HCT116 (cell line): ENCODE measurements at regions not wholly inside any gene's neighbourhood (a gene's known extent, or its start where the extent isn't known, plus 50 kb on each side); places are given as distances from the start of the nearest gene placed in this dataset.

Source experiments
- ATAC-seq: fragments of 200-7000 bp; cut with Tn5 transposase; 2 replicates; pipeline ENCODE4 v1.9.1; 2020; ENCODE audit warnings: mild to moderate bottlenecking, moderate library complexity
- BruUV-seq: library from RNA; stranded (reverse); fragments of 400-500 nt; replicated peaks from 2 replicates; lab custom pipeline; 2021; lab: Mats Ljungman, UMichigan
- CTCF ChIA-PET: fragments of 300-600 bp; sonication (Branson Sonifier 250); formaldehyde crosslinking; loops from one replicate; lab custom pipeline; 2021; ENCODE audit warnings: antibody characterized with exemption; lab: Charles Lee
- POLR2A ChIA-PET: fragments of 300-600, 350-600 bp; sonication (Branson Sonifier 250); formaldehyde crosslinking; loops from one replicate; lab custom pipeline; 2021; ENCODE audit warnings: antibody characterized with exemption; lab: Charles Lee
- RAD21 ChIA-PET, 2 experiments: fragments of 300-600 bp; sonication (Branson Sonifier 250); formaldehyde crosslinking; loops; one replicate each; lab custom pipeline; 2023; ENCODE audit warnings: low total read pairs in 2 of 2; ENCODE audit not compliant: uncharacterized antibody in 2 of 2, unreplicated experiment in 2 of 2, low non-redundant PET in 1 of 2; lab: Charles Lee
- DNase-seq: peaks from one replicate; pipeline ENCODE4 v3.0.0-alpha.2; 2010; ENCODE audit warnings: low read depth, low spot score
- H2AFZ ChIP-seq: fragments of 200-600 bp; shearing (Covaris generic), sonication (generic); 2 replicates; pipeline ENCODE4 v1.6.1; 2017; ENCODE audit warnings: low read depth, mixed run types, mixed read lengths, antibody characterized with exemption, low read length; ENCODE audit not compliant: poor library complexity, severe bottlenecking
- H3K27ac ChIP-seq: 2 replicates; pipeline ENCODE4 v1.5.1; 2012; ENCODE audit warnings: low read depth, low read length
- H3K27me3 ChIP-seq: fragments of 200-600 bp; sonication (generic); 2 replicates; pipeline ENCODE4 v1.6.1; 2016; ENCODE audit warnings: mixed run types, low read length, mixed read lengths; ENCODE audit not compliant: insufficient read depth
- H3K36me3 ChIP-seq, 2 experiments: fragments of 200-500 bp in 1 of 2; fragments of 200-600 bp in 1 of 2; sonication (Bioruptor generic) in 1 of 2; sonication (generic) in 1 of 2; 2 replicates each; pipeline versions ENCODE4 v1.5.1 to v1.6.1; 2014 to 2016; ENCODE audit warnings: low read length in 2 of 2, inconsistent platforms in 1 of 2, mixed read lengths in 1 of 2, mixed run types in 1 of 2; ENCODE audit not compliant: insufficient read depth in 2 of 2, control insufficient read depth in 1 of 2
- H3K4me1 ChIP-seq, 2 experiments: fragments of 200-600 bp in 1 of 2; sonication (generic) in 1 of 2; 2 replicates each; pipeline versions ENCODE4 v1.5.1 to v1.6.1; 2012 to 2017; ENCODE audit warnings: low read length in 2 of 2, inconsistent platforms in 1 of 2, mild to moderate bottlenecking in 1 of 2, mixed read lengths in 1 of 2, mixed run types in 1 of 2, moderate library complexity in 1 of 2; ENCODE audit not compliant: insufficient read depth in 2 of 2, control insufficient read depth in 1 of 2
- H3K4me2 ChIP-seq: fragments of 200-600 bp; sonication (generic); 2 replicates; pipeline ENCODE4 v1.6.1; 2017; ENCODE audit warnings: mixed run types, low read length, mixed read lengths
- H3K4me3 ChIP-seq, 2 experiments: fragments of 200-600 bp in 1 of 2; sonication (generic) in 1 of 2; replicated peaks in 1 of 2; 2 replicates each; pipeline ENCODE4 v1.5.1; 2011 to 2016; ENCODE audit warnings: low read length in 2 of 2, control low read depth in 1 of 2, low read depth in 1 of 2, mild to moderate bottlenecking in 1 of 2, mixed read lengths in 1 of 2, mixed run types in 1 of 2
- H3K79me2 ChIP-seq: fragments of 200-600 bp; sonication (generic); 2 replicates; pipeline ENCODE4 v1.6.1; 2017; ENCODE audit warnings: mild to moderate bottlenecking, mixed run types, low read length, moderate library complexity, mixed read lengths; ENCODE audit not compliant: insufficient read depth
- H3K9ac ChIP-seq: fragments of 200-600 bp; sonication (generic); 2 replicates; pipeline ENCODE4 v1.6.1; 2016; ENCODE audit warnings: low read length, mixed read lengths
- H3K9me2 ChIP-seq: fragments of 200-600 bp; sonication (generic), shearing (Covaris generic); 2 replicates; pipeline ENCODE4 v1.6.1; 2017; ENCODE audit warnings: mixed run types, mild to moderate bottlenecking, moderate library complexity; ENCODE audit not compliant: insufficient read depth
- H3K9me3 ChIP-seq, 2 experiments: fragments of 200-500 bp in 1 of 2; fragments of 200-600 bp in 1 of 2; sonication (Bioruptor generic) in 1 of 2; sonication (generic) in 1 of 2; 2 replicates each; pipeline ENCODE4 v1.6.1; 2014 to 2017; ENCODE audit warnings: low read length in 2 of 2, mixed read lengths in 2 of 2, inconsistent platforms in 1 of 2, low read depth in 1 of 2, mild to moderate bottlenecking in 1 of 2, mixed run types in 1 of 2, moderate library complexity in 1 of 2; ENCODE audit not compliant: control insufficient read depth in 1 of 2, insufficient read depth in 1 of 2
- H4K20me1 ChIP-seq: fragments of 200-600 bp; sonication (generic), shearing (Covaris generic); 2 replicates; pipeline ENCODE4 v1.6.1; 2017; ENCODE audit warnings: mixed run types, mild to moderate bottlenecking, moderate library complexity; ENCODE audit not compliant: insufficient read depth
- CEBPB ChIP-seq: IDR thresholded peaks from 2 replicates; pipeline ENCODE4 v1.6.1; 2012; ENCODE audit warnings: low read depth
- EGR1 ChIP-seq: IDR thresholded peaks from 2 replicates; pipeline ENCODE4 v1.6.1; 2012; ENCODE audit warnings: low read depth
- ELF1 ChIP-seq: IDR thresholded peaks from 2 replicates; pipeline ENCODE4 v1.6.1; 2012; ENCODE audit warnings: low read depth, borderline replicate concordance
- EZH2 ChIP-seq: fragments of 200-600 bp; sonication (generic); IDR thresholded peaks from 2 replicates; pipeline ENCODE4 v1.6.1; 2017; ENCODE audit warnings: antibody characterized with exemption, mixed run types
- JUND ChIP-seq: IDR thresholded peaks from 2 replicates; pipeline ENCODE4 v1.6.1; 2012
- RAD21 ChIP-seq: IDR thresholded peaks from 2 replicates; pipeline ENCODE4 v1.6.1; 2012; ENCODE audit warnings: low read depth, mild to moderate bottlenecking
- SP1 ChIP-seq: IDR thresholded peaks from 2 replicates; pipeline ENCODE4 v1.6.1; 2012; ENCODE audit warnings: low read depth
- TCF7L2 ChIP-seq: IDR thresholded peaks from 2 replicates; pipeline ENCODE4 v1.7.0; 2011; ENCODE audit warnings: borderline replicate concordance, inconsistent platforms; ENCODE audit not compliant: insufficient read depth, insufficient read length; ENCODE audit errors: extremely low read depth
- YY1 ChIP-seq: IDR thresholded peaks from 2 replicates; pipeline ENCODE4 v1.6.1; 2011; ENCODE audit warnings: low read length, low read depth, moderate library complexity, mild to moderate bottlenecking; ENCODE audit not compliant: insufficient replicate concordance; ENCODE audit errors: extremely low read depth
- ZFX ChIP-seq: fragments of 450-650 bp; IDR thresholded peaks from 2 replicates; pipeline ENCODE4 v1.6.1; 2017
- intact Hi-C: fragments of 100-400 bp; cut with micrococcal nuclease; formaldehyde crosslinking; loops from 2 replicates; pipeline ENCODE4 v1.10.0; 2022
- TF ChIP-seq, protein P1 (sequence below), 3 experiments: fragments of 200-600 bp in 1 of 3; sonication (generic) in 1 of 3; IDR thresholded peaks in 2 of 3; conservative IDR thresholded peaks in 1 of 3; 2 replicates each; pipeline ENCODE4 v1.5.1; 2012 to 2017; ENCODE audit warnings: low read depth in 2 of 3, low read length in 2 of 3, antibody characterized with exemption in 1 of 3, borderline replicate concordance in 1 of 3, control low read depth in 1 of 3, mild to moderate bottlenecking in 1 of 3, mixed read lengths in 1 of 3, mixed run types in 1 of 3, moderate library complexity in 1 of 3; ENCODE audit not compliant: insufficient read depth in 1 of 3
- TF ChIP-seq, protein P2 (sequence below): IDR thresholded peaks from 2 replicates; pipeline ENCODE4 v1.6.1; 2011; ENCODE audit warnings: mild to moderate bottlenecking, low read length, moderate library complexity; ENCODE audit not compliant: insufficient replicate concordance; ENCODE audit errors: extremely low read depth
- TF ChIP-seq, protein P3 (sequence below): IDR thresholded peaks from 2 replicates; pipeline ENCODE4 v1.6.1; 2012

DNA sequence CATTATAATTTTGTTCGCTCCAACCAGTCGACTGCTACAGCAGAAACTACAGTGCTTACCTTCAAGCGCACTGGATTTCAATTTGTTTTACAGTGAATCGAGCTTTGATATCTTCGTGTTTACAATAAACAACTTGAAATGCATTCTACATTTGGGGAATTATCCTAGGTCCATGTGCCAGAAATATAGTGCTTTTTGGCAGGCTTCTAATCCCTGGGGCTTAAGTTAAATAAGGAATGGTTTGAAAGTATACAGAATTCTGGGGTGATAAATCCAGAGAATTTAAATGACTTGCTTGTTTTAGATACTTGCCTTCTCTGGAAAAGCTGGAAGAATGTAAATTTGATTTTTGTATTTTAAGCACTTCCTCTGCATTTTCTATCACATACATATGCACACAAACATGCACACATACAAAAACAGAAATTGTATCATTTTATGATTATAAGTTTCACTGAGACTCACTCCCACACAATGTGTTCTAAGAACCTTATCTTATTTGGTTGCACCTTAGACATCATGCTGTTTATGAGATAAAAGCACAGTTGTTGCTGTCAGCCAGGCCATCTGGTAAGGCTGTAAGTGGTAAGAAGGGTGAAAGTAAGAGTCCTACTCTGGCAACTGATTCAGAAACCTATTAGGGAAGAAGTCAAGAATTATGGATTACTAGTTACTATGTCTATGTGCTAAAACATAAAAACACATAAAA, 347.2 kb upstream of the KCND2 start:
- ATAC-seq (no peak), DNase-seq (no peak)
- Histone ChIP-seq H3K4me2 (no peak overlapping the region), H2AFZ (no peak overlapping the region), H3K36me3 (no peaks in the 10 kb centered on the region), H3K9me2 (no peaks in the 10 kb centered on the region), H3K4me3 (no peak overlapping the region), H3K4me1 (no peaks in the 10 kb centered on the region), H3K27me3 (no peaks in the 10 kb centered on the region), H3K27ac (no peak overlapping the region), H3K9ac (no peak overlapping the region), H3K9me3 (no peaks in the 10 kb centered on the region), H4K20me1 (no peaks in the 10 kb centered on the region), H3K79me2 (no peaks in the 10 kb centered on the region)
- intact Hi-C loops = no loop called here
- no TSS peak for BruUV-seq
- no peak for TF ChIP-seq EGR1
- ChIA-PET POLR2A (no interaction called here), RAD21 (no interaction called here), CTCF (interaction anchor here (2.7 kb wide), 1 partner anchor 10 kb away, joined by 11 read pairs; no protein-coding TSS in a partner anchor)

DNA sequence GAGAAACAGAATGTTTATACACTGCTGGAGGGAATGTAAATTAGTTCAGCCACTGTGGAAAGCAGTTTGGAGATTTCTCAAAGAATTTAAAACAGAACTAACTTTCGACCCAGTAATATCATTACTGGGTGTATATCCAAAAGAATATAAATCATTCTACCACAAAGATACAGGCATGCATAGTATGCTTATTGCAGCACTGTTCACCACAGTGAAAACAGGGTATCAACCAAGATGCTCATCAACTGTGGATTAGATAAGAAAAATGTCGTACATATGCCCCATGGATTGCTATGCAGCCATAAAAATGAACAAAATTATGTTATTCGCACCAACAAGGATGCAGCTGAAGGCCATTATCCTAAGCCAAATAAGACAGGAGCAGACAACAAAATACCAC, 343.1 kb upstream of the KCND2 start:
- ATAC-seq (no peak), DNase-seq (no peak)
- H3K4me2 ChIP-seq = no peak overlapping the region
- BruUV-seq = no TSS peak
- H3K4me3 ChIP-seq = no peak overlapping the region
- H3K36me3 ChIP-seq = no peaks in the 10 kb centered on the region
- no peaks in the 10 kb centered on the region for H3K9me2 ChIP-seq
- no peaks in the 10 kb centered on the region for H3K79me2 ChIP-seq
- intact Hi-C loops = loop anchor here (10.0 kb wide), 1 partner anchor 795 kb away; no protein-coding TSS in a partner anchor
- H2AFZ ChIP-seq = no peak overlapping the region
- H3K27me3 ChIP-seq = no peaks in the 10 kb centered on the region
- RAD21 ChIA-PET = no interaction called here
- H3K9ac ChIP-seq = no peak overlapping the region
- CTCF ChIA-PET = no interaction called here
- no peaks in the 10 kb centered on the region for H3K9me3 ChIP-seq
- no peaks in the 10 kb centered on the region for H4K20me1 ChIP-seq
- no peaks in the 10 kb centered on the region for H3K4me1 ChIP-seq
- POLR2A ChIA-PET = no interaction called here
- H3K27ac ChIP-seq = no peak overlapping the region
- TF ChIP-seq, protein P1, sequence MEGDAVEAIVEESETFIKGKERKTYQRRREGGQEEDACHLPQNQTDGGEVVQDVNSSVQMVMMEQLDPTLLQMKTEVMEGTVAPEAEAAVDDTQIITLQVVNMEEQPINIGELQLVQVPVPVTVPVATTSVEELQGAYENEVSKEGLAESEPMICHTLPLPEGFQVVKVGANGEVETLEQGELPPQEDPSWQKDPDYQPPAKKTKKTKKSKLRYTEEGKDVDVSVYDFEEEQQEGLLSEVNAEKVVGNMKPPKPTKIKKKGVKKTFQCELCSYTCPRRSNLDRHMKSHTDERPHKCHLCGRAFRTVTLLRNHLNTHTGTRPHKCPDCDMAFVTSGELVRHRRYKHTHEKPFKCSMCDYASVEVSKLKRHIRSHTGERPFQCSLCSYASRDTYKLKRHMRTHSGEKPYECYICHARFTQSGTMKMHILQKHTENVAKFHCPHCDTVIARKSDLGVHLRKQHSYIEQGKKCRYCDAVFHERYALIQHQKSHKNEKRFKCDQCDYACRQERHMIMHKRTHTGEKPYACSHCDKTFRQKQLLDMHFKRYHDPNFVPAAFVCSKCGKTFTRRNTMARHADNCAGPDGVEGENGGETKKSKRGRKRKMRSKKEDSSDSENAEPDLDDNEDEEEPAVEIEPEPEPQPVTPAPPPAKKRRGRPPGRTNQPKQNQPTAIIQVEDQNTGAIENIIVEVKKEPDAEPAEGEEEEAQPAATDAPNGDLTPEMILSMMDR (IDR thresholded peaks at IDR 0.05 in 2 of 3, conservative IDR thresholded peaks at IDR 0.05 in 1 of 3; ENCODE audit: borderline replicate concordance in 1 of 3, insufficient read depth in 1 of 3, low read depth in 2 of 3, low read length in 2 of 3) = no peak
- TF ChIP-seq JUND (no peak), CEBPB (no peak), YY1 (no peak), SP1 (no peak), ZFX (no peak), TCF7L2 (no peak), EZH2 (no peak), ELF1 (no peak), RAD21 (no peak)
- TF ChIP-seq, protein P2, sequence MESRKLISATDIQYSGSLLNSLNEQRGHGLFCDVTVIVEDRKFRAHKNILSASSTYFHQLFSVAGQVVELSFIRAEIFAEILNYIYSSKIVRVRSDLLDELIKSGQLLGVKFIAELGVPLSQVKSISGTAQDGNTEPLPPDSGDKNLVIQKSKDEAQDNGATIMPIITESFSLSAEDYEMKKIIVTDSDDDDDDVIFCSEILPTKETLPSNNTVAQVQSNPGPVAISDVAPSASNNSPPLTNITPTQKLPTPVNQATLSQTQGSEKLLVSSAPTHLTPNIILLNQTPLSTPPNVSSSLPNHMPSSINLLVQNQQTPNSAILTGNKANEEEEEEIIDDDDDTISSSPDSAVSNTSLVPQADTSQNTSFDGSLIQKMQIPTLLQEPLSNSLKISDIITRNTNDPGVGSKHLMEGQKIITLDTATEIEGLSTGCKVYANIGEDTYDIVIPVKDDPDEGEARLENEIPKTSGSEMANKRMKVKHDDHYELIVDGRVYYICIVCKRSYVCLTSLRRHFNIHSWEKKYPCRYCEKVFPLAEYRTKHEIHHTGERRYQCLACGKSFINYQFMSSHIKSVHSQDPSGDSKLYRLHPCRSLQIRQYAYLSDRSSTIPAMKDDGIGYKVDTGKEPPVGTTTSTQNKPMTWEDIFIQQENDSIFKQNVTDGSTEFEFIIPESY = no peak
- TF ChIP-seq, protein P3, sequence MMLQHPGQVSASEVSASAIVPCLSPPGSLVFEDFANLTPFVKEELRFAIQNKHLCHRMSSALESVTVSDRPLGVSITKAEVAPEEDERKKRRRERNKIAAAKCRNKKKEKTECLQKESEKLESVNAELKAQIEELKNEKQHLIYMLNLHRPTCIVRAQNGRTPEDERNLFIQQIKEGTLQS = no peak
